T follicular helper cell (primary cell): ENCODE measurements at regions not wholly inside any gene's neighbourhood (a gene's known extent, or its start where the extent isn't known, plus 50 kb on each side); places are given as distances from the start of the nearest gene placed in this dataset.
"Not testable (repeated sequence)": the region's sequence is repeated elsewhere in the genome, so short reads cannot be mapped to it uniquely, and the experiment has no call there.

ENCODE experiments used
- DNase-seq: peaks from one replicate; pipeline ENCODE4 v3.0.0-alpha.2; 2020; ENCODE audit warnings: low read depth

GRCh38 chr1:221998186-221998612 lies 256.3 kb upstream of the DUSP10 start:
- no peak for DNase-seq

GRCh38 chr1:221997012-221997411 lies 255.1 kb upstream of the DUSP10 start:
- DNase-seq = not testable (repeated sequence)

GRCh38 chr1:221994939-221995338 lies 253.1 kb upstream of the DUSP10 start:
- no peak for DNase-seq

GRCh38 chr1:221994274-221994698 lies 252.4 kb upstream of the DUSP10 start:
- no peak for DNase-seq

GRCh38 chr1:221993444-221993948 lies 251.6 kb upstream of the DUSP10 start:
- no peak for DNase-seq

GRCh38 chr1:221992427-221992826 lies 250.5 kb upstream of the DUSP10 start:
- DNase-seq = no peak

GRCh38 chr1:221991221-221991620 lies 249.3 kb upstream of the DUSP10 start:
- DNase-seq = no peak

GRCh38 chr1:221989741-221990140 lies 247.9 kb upstream of the DUSP10 start:
- no peak for DNase-seq

- no peak for DNase-seq
Observed at GRCh38 chr1:221988829-221989228, 246.9 kb upstream of the DUSP10 start.

GRCh38 chr1:221987860-221988520 lies 246.1 kb upstream of the DUSP10 start:
- DNase-seq = no peak

GRCh38 chr1:221983444-221983843 lies 241.6 kb upstream of the DUSP10 start:
- no peak for DNase-seq

- no peak for DNase-seq
Observed at GRCh38 chr1:221981461-221981860, 239.6 kb upstream of the DUSP10 start.

GRCh38 chr1:221979444-221980032 lies 237.6 kb upstream of the DUSP10 start:
- no peak for DNase-seq

GRCh38 chr1:221978631-221979334 lies 236.9 kb upstream of the DUSP10 start:
- not testable (repeated sequence) for DNase-seq

GRCh38 chr1:221973787-221974186 lies 231.9 kb upstream of the DUSP10 start:
- DNase-seq = not testable (repeated sequence)

GRCh38 chr1:221972276-221973235 lies 230.7 kb upstream of the DUSP10 start:
- DNase-seq = no peak

- DNase-seq = not testable (repeated sequence)
Observed at GRCh38 chr1:221971035-221971434, 229.1 kb upstream of the DUSP10 start.

- DNase-seq = not testable (repeated sequence)
Observed at GRCh38 chr1:221969298-221969858, 227.5 kb upstream of the DUSP10 start.

- DNase-seq = not testable (repeated sequence)
Observed at GRCh38 chr1:221967538-221967937, 225.6 kb upstream of the DUSP10 start.

GRCh38 chr1:221966888-221967287 lies 225.0 kb upstream of the DUSP10 start:
- DNase-seq = not testable (repeated sequence)

- DNase-seq = not testable (repeated sequence)
Observed at GRCh38 chr1:221965891-221966290, 224.0 kb upstream of the DUSP10 start.
